ENCODE measurements at regions not wholly inside any gene's neighbourhood (a gene's known extent, or its start where the extent isn't known, plus 50 kb on each side); places are given as distances from the start of the nearest gene placed in this dataset.

- POLR2A ChIA-PET = no interaction called here
- Histone ChIP-seq H3K27ac (ENCODE audit: low read length) (no peak overlapping the region), H3K4me1 (ENCODE audit: control insufficient read depth, insufficient read depth, low read length) (no peaks in the 10 kb centered on the region), H3K27me3 (ENCODE audit: control insufficient read depth, insufficient read depth, low read length) (no peaks in the 10 kb centered on the region), H3K4me3 (ENCODE audit: low read depth in 2 of 2, low read length in 2 of 2) (no peak overlapping the region), H3K9me3 (ENCODE audit: control insufficient read depth, insufficient read depth, low read depth, low read length) (no peaks in the 10 kb centered on the region), H3K36me3 (ENCODE audit: control insufficient read depth, insufficient read depth, low read length) (no peaks in the 10 kb centered on the region)
- ATAC-seq = no peak
- BruUV-seq (replicated peaks) = no TSS peak
- in situ Hi-C loops (cut with HindIII; ENCODE audit: low pct_unique_long_range_greater_than_20kb, low sequenced_read_pairs) = no loop called here
- TF ChIP-seq CTCF (IDR thresholded peaks at IDR 0.05) (no peak), TCF7L2 (IDR thresholded peaks at IDR 0.05; ENCODE audit: low read depth, low read length) (no peak), POLR2AphosphoS5 (IDR thresholded peaks at IDR 0.05; ENCODE audit: low read depth, low read length) (no peak), SIN3A (IDR thresholded peaks at IDR 0.05; ENCODE audit: borderline replicate concordance, insufficient read depth, low read depth, low read length) (no peak)
- CTCF ChIA-PET = no interaction called here
- no peak for DNase-seq (ENCODE audit: low read depth, low spot score)
- intact Hi-C loops (cut with micrococcal nuclease; ENCODE audit: unreplicated experiment) = no loop called here
Observed at GRCh38 chr16:79895917-79896203, 295.3 kb upstream of the MAF start.

- Histone ChIP-seq H3K4me3 (ENCODE audit: low read depth in 2 of 2, low read length in 2 of 2) (no peak overlapping the region), H3K9me3 (ENCODE audit: control insufficient read depth, insufficient read depth, low read depth, low read length) (no peaks in the 10 kb centered on the region), H3K4me1 (ENCODE audit: control insufficient read depth, insufficient read depth, low read length) (no peaks in the 10 kb centered on the region), H3K27me3 (ENCODE audit: control insufficient read depth, insufficient read depth, low read length) (no peaks in the 10 kb centered on the region), H3K36me3 (ENCODE audit: control insufficient read depth, insufficient read depth, low read length) (no peaks in the 10 kb centered on the region), H3K27ac (ENCODE audit: low read length) (no peak overlapping the region)
- TF ChIP-seq TCF7L2 (IDR thresholded peaks at IDR 0.05; ENCODE audit: low read depth, low read length) (no peak), CTCF (IDR thresholded peaks at IDR 0.05) (no peak), POLR2AphosphoS5 (IDR thresholded peaks at IDR 0.05; ENCODE audit: low read depth, low read length) (no peak), REST (IDR thresholded peaks at IDR 0.05; ENCODE audit: insufficient read depth in 1 of 2, low read depth in 2 of 2, low read length in 1 of 2) (no peak), SIN3A (IDR thresholded peaks at IDR 0.05; ENCODE audit: borderline replicate concordance, insufficient read depth, low read depth, low read length) (no peak)
- no TSS peak for BruUV-seq (replicated peaks)
- DNase-seq (ENCODE audit: low read depth, low spot score) (no peak), ATAC-seq (no peak)
- ChIA-PET POLR2A (no interaction called here), CTCF (no interaction called here)
- intact Hi-C loops (cut with micrococcal nuclease; ENCODE audit: unreplicated experiment) (no loop called here), in situ Hi-C loops (cut with HindIII; ENCODE audit: low pct_unique_long_range_greater_than_20kb, low sequenced_read_pairs) (no loop called here)
Observed at GRCh38 chr16:79895053-79895916, 294.7 kb upstream of the MAF start.
